ENCODE measurements at regions not wholly inside any gene's neighbourhood (a gene's known extent, or its start where the extent isn't known, plus 50 kb on each side); places are given as distances from the start of the nearest gene placed in this dataset.
"Not testable (repeated sequence)": the region's sequence is repeated elsewhere in the genome, so short reads cannot be mapped to it uniquely, and the experiment has no call there.

- DNase-seq (ENCODE audit: low spot score), result no peak
Measured at GRCh38 chr4:53959343-53960120, 104.9 kb downstream of the CHIC2 start.

- no peak for DNase-seq (ENCODE audit: low spot score)
Measured at GRCh38 chr4:53956454-53956853, 108.0 kb downstream of the CHIC2 start.

DNA sequence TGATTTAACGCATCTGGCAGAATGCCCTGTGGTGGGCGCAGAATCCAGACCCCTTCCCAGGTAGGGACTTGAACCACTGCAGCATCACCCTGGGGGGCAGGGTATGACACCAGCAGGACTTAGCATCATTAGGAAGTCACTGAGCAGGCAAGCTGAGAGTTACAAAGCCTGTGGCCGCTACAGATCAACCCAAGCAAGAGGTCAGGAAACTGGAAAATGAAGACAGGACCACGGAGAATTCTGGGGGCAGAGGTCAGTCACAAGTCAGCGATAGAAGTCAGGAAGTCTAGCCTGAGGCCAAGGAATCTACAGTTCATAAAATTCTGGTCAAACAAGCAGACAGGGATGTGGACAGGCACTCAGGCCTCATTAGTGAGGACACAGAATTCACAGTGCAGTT lies 108.4 kb downstream of the CHIC2 start:
- DNase-seq (ENCODE audit: low spot score), result no peak

DNA sequence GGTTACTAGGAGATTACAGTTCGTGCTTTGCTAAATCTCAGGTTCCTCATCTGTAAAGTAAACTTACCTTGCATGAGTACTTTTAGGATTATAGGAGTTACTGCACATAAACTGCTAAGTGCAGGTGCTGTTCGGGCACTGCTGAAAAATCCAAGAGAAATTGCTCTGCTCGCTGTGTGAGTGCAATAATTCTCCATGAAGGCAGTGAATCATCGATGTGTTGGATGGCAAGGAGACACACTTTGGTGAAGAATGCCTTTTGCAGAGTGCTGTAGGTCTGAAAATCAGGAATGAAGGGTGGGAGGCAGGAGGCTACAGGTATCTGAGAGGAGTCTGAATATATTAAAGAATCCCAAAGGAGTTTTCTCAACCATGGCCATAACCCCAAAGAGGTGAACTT lies 113.0 kb downstream of the CHIC2 start:
- no peak for DNase-seq (ENCODE audit: low spot score)

DNA sequence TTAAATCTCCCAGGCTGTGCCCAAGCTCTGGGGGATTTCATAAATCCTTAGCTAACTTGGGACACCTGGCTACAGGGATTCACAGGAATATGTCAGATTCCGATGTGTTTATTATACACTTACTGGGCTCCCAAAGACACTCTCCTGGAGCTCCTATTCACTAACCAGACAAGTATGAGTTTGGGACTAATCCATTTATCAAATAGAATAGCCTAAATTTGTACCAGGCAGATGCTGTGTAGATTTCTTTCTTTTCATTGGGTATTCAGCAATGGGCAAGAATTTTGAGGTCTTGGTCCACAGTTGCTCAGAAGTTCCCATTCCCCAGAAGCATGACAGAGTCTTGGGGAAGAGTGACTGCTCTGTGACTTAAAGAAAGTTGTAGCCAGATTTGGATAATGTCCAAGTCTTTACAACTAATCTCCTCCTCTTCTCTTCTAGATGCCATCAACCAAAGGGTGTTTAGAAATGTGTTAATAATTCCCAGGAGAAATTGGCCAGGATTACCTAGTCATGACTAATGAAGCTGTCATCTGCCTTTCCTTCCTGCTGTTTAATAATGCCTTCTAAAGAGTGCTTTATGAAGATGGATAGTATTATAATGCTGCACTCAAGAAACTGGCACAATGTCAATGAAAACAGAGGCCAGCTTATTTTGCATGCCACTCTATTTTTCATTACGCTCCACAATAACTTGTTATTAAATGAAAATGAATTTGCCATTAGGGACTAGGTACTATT lies 120.9 kb downstream of the CHIC2 start:
- peak; percentile 6 for DNase-seq (ENCODE audit: low spot score)

DNA sequence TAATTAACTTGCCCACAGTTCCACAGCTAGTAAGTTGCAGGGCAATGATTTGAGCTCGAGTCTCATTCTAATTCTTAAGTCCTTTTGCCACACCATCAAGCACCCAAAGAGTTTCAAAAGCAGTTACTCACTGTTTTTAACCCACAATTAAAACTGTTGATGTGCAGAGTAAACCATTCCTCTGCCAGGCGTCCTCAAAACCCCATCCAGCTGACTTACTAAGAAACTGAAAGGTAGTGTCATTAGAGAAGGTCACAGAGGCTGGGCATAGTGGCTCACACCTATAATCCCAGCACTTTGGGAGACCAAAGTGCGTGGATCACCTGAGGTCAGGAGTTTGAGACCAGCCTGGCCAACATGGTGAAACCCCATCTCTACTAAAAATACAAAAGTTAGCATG lies 121.7 kb downstream of the CHIC2 start:
- no peak for DNase-seq (ENCODE audit: low spot score)

DNA sequence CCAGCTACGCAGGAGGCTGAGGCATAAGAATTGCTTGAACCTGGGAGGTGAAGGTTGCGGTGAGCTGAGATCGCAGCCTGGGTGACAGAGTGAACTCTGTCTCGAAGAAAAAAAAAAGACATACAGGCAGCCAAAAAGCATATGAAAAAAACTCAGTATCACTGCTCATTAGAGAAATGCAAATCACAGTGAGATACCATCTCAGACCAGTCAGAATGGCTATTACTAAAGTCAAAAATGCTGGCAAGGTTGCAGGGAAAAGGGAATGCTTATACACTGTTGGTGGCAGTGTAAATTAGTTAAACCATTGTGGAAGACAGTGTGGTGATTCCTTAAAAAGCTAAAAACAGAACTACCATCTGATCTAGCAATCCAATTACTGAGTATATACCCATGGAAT lies 123.1 kb downstream of the CHIC2 start:
- DNase-seq (ENCODE audit: low spot score), result no peak

DNA sequence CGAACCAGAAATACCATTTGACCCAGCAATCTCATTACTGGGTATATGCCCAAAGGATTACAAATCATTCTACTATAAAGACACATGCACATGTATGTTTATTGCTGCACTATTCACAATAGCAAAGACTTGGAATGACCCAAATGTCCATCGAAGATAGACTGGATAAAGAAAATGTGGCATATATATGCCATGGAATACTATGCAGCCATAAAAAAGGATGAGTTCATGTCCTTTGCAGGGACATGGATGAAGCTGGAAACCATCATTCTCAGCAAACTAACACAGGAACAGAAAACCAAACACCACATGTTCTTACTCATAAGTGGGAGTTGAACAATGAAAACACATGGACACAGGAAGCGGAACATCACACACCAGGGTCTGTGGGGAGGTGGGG lies 124.5 kb downstream of the CHIC2 start:
- not testable (repeated sequence) for DNase-seq (ENCODE audit: low spot score)

GRCh38 chr4:53937918-53938317 lies 126.5 kb downstream of the CHIC2 start:
- DNase-seq (ENCODE audit: low spot score), result no peak

DNA sequence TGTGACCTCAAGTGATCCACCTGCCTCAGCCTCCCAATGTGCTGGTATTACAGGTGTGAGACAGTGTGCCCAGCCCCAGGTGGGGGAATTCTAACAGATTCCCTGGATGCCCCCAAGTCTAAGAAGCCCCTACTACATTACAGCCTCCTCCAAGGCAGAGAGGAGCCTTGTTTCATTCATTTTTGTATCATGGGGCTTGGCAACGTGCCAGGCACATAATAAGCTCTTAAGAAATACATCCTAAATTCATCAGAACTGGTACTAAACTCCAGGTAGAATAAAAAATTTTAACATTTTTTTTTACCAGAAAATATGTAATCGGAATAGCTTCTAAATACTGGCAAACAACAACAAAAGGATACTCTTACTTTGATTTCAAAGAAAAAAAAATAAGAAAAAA lies 127.1 kb downstream of the CHIC2 start:
- no peak for DNase-seq (ENCODE audit: low spot score)

DNA sequence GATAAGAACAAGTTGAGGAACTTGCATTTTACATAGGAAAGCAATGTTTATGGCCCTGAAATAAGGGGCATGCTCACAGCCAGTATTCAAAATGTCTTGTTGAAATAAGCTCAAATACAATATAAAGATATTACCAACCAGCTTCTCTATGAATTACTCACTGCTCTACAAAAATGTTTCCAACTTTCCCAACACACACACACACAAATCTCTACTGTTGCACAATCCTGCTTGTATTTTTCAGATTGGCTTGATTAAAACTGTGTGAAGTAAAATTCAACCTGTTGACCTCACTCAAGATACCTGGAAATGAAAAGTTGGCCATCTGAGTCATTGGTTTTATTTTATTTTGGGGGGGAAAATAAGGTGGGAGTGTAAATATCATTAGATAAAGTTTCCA lies 128.6 kb downstream of the CHIC2 start:
- no peak for DNase-seq (ENCODE audit: low spot score)

- no peak for DNase-seq (ENCODE audit: low spot score)
Measured at GRCh38 chr4:53932796-53933610, 131.4 kb downstream of the CHIC2 start.

DNA sequence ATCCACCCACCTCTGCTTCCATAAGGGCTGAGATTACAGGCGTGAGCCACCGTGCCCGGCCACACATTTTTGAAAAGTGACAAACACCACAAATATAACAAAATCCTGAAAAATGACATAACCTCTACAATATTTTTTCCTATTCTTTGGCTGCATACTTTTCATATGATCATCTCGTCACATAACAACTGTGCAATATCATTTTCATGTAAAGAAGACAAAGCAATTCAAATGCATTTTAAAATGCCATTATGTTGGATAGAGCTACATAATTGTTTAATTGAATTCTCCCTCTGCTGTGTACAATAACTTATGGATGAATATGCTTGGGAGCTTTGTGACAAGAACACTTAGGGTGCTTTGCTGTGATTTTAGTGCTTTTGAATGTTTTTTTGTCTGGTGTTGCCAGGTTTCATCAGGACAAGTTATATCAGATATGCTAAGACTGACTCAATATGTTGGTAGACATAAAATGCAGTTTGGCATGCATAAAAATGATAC lies 132.9 kb downstream of the CHIC2 start:
- no peak for DNase-seq (ENCODE audit: low spot score)

GRCh38 chr4:53929955-53930798 lies 134.2 kb downstream of the CHIC2 start:
- peak; percentile 61 for DNase-seq (ENCODE audit: low spot score)

GRCh38 chr4:53929311-53929710 lies 135.1 kb downstream of the CHIC2 start:
- no peak for DNase-seq (ENCODE audit: low spot score)

GRCh38 chr4:53928825-53929224 lies 135.6 kb downstream of the CHIC2 start:
- DNase-seq (ENCODE audit: low spot score), result no peak

DNA sequence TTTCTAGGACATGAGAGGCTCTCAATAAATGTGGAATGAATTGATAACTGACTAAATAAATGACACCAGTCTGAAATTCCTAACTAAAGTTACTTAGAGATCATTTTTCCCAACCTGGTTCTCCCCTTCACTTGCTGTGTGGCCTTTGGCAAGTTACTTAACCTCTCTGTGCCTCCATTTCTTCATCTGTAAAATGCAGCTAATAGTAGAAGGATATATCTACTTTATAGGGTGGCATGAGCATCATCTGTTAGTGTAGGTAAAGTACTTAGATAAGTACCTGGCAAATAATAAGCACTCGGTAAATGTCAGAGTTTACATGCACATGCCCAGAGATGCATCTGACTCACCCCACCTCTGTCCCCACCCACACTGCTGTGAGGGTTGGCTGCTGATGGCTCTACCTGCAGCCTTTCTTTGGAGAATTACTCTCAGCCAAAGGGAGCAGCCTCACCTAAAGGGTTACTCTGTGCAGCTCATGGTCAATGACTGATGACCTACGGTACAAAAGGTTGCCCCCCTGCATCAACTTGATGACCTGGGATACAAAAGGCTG lies 139.3 kb downstream of the CHIC2 start:
- no peak for DNase-seq (ENCODE audit: low spot score)

DNA sequence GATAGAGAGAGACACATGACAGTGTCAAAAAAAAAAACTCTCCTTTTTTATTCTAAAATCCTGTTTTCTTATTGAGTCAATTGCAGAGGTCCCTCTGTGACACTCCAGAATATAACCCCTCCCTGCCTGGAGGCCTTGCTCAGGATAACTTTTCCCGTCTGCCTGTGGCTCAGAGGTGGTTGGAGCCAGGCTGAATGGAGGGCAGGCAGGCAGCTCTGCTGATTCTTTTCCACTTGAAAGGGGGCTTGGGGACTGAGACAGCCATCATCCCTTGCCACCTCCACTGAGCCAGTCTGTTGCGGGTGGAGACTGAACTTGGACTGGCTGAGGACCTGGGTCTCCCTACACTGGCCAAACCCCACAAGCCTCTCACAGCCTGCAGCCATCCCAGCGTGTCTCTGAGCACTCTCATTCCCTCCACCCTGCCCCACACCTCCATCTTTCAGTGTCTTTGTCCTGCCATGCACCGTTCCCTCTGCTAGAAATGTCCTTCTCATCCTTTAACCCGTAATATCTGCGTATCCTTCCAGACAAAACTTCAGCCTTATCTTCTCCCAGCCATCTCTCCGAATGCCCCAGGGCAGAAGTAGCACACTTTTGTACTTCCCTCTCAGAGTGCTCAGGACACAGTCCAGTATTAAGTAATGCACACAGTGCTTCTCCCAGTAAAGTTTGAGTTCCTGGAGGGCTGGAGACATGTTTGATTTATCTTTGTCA lies 139.9 kb downstream of the CHIC2 start:
- DNase-seq (ENCODE audit: low spot score), result no peak

- DNase-seq (ENCODE audit: low spot score), result no peak
Measured at GRCh38 chr4:53923921-53924320, 140.5 kb downstream of the CHIC2 start.

- no peak for DNase-seq (ENCODE audit: low spot score)
Measured at GRCh38 chr4:53921856-53922255, 142.5 kb downstream of the CHIC2 start.

DNA sequence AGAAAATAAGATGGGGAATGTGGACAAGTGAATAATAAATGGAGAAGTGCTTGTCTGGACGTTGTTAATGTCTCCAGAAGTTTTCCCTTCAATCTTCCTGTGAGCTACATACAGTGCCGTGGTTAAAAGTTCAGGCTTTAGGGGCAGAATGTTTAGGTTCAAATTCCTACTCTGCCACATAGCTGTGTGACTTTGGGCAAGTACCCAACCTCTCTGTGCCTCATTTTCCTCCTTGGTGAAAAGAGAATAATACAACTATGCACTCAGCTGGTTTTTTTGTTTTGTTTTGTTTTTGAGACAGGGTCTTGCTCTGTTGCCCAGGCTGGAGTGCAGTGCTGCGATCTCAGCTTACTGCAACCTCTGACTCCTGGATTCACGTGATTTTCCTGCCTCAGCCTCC lies 143.5 kb downstream of the CHIC2 start:
- DNase-seq (ENCODE audit: low spot score), result no peak

All from SW480 (cell line).